ENCODE measurements at regions not wholly inside any gene's neighbourhood (a gene's known extent, or its start where the extent isn't known, plus 50 kb on each side); places are given as distances from the start of the nearest gene placed in this dataset.

DNA sequence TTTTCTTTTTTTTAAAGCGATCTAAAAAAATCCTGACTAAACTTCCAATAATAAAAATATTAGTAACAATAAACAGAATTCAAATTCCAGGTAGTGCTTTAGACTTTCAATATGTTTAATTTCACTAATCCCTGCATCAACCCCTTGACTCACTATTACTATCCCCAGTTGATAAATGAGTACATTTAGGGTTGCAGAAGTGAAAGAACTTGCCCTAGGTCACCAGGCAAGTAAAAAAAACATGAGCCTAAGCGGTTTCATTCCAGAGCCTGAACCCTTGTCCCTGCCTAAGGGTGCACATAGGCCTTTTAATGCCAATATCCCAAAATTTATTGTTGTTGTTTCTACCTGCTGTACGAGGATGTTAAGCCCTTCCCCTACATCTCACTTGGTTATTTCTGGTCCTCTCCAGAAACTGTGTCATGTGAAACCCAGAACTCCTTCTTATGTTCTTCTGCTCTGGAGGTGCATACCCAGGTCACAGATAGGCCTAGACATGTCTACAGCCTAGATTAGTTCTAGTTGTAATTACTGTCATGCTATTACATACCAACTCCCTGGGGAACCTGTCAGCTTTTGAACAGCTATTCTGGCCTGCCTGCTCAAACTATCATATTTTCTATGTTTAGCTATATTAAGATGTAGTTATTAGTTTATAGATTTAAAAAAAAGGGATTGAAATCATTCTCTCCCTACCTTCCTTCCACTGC lies 244.5 kb upstream of the PITX2 start:
- H3K9me1 ChIP-seq (replicated peaks; ENCODE audit: control insufficient read depth, extremely low read depth, insufficient read depth, low read length) = no peaks in the 10 kb centered on the region
- no peak overlapping the region for H3K4me3 ChIP-seq (replicated peaks in 1 of 3; ENCODE audit: insufficient read depth in 1 of 3, low read depth in 1 of 3, low read length in 3 of 3)
- H4K20me1 ChIP-seq (replicated peaks; ENCODE audit: control insufficient read depth, extremely low read depth, insufficient read depth, low read length) = no peaks in the 10 kb centered on the region
- H3K79me2 ChIP-seq (ENCODE audit: control insufficient read depth, insufficient read depth, low read length) = no peaks in the 10 kb centered on the region
- H3K9ac ChIP-seq (replicated peaks; ENCODE audit: extremely low read depth, insufficient read depth, low read length) = no peak overlapping the region
- FAIRE-seq = no peak
- H3K4me1 ChIP-seq (ENCODE audit: control insufficient read depth, extremely low read depth, insufficient read depth, low read length) = peaks cover 3% of the 10 kb centered on the region
- TF ChIP-seq POLR2A (IDR thresholded peaks at IDR 0.05; ENCODE audit: low read depth, low read length) (no peak), FOS (IDR thresholded peaks at IDR 0.05; ENCODE audit: borderline replicate concordance, insufficient read depth, low read length) (no peak), EZH2 (IDR thresholded peaks at IDR 0.05; ENCODE audit: borderline replicate concordance, low read depth, low read length, severe bottlenecking) (no peak), MYC (IDR thresholded peaks at IDR 0.05; ENCODE audit: low read depth, low read length) (no peak), CTCF (IDR thresholded peaks at IDR 0.05; ENCODE audit: extremely low read depth in 1 of 2, insufficient read depth in 1 of 2, low read depth in 1 of 2, low read length in 2 of 2) (no peak), JUN (IDR thresholded peaks at IDR 0.05; ENCODE audit: borderline replicate concordance, insufficient read depth, insufficient read length, low read depth) (no peak), POLR2AphosphoS5 (IDR thresholded peaks at IDR 0.05; ENCODE audit: insufficient read depth, low read depth, low read length) (no peak), GATA2 (IDR thresholded peaks at IDR 0.05; ENCODE audit: insufficient read depth, insufficient read length, low read depth, low read length) (no peak)
- TF ChIP-seq, protein P1, sequence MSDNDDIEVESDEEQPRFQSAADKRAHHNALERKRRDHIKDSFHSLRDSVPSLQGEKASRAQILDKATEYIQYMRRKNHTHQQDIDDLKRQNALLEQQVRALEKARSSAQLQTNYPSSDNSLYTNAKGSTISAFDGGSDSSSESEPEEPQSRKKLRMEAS (IDR thresholded peaks at IDR 0.05; ENCODE audit: insufficient read depth, insufficient read length) = no peak
- H3K27ac ChIP-seq (ENCODE audit: insufficient read depth, low read depth, low read length) = no peak overlapping the region
- H2AFZ ChIP-seq (ENCODE audit: low read depth, low read length) = no peak overlapping the region
- no peak for DNase-seq (ENCODE audit: low read depth, low spot score)
- BruUV-seq (replicated peaks) = no TSS peak
- H3K4me2 ChIP-seq (ENCODE audit: insufficient read depth, low read length) = no peak overlapping the region
- no peaks in the 10 kb centered on the region for H3K9me3 ChIP-seq (replicated peaks; ENCODE audit: control insufficient read depth, insufficient read depth, low read length)
- no peaks in the 10 kb centered on the region for H3K36me3 ChIP-seq (ENCODE audit: control insufficient read depth in 2 of 2, extremely low read depth in 1 of 2, insufficient read depth in 2 of 2, low read length in 2 of 2)
- dilution Hi-C loops (cut with MboI; ENCODE audit: extremely low pct_ligation_motif_present, low sequenced_read_pairs) (no loop called here), intact Hi-C loops (cut with micrococcal nuclease) (no loop called here)
- H3K27me3 ChIP-seq (ENCODE audit: control insufficient read depth in 2 of 2, insufficient read depth in 2 of 2, low read length in 2 of 2) = no peaks in the 10 kb centered on the region
- ChIA-PET CTCF (no interaction called here), POLR2A (no interaction called here)

Measured in endothelial cell of umbilical vein (primary cell).